Kidney (tissue), 13 donors: ENCODE measurements at regions not wholly inside any gene's neighbourhood (a gene's known extent, or its start where the extent isn't known, plus 50 kb on each side); places are given as distances from the start of the nearest gene placed in this dataset.
A peak's percentile ranks its signal among the peaks of the same experiment; 100 is the strongest.

Experiments used
- DNase-seq, 5 donors: peaks; one replicate each; pipeline ENCODE4 v3.0.0-alpha.2; 2013 to 2020
- FAIRE-seq: peaks from 2 replicates; lab custom pipeline; 2012; peaks lifted over from hg19 to GRCh38; lab: Jason Lieb, UNC
- H3K27ac ChIP-seq, 2 donors: one replicate each; pipeline ENCODE4 v1.7.0; 2013; ENCODE audit warnings: low read depth in 2 of 2, low read length in 2 of 2, inconsistent platforms in 1 of 2
- H3K27me3 ChIP-seq: one replicate; pipeline ENCODE4 v1.7.1; 2013; ENCODE audit warnings: low read length, inconsistent platforms; ENCODE audit not compliant: control insufficient read depth, insufficient read depth
- H3K36me3 ChIP-seq, 3 donors: one replicate each; pipeline versions ENCODE4 v1.7.0 to v1.7.1; 2013; ENCODE audit warnings: low read length in 3 of 3, control low read depth in 1 of 3, inconsistent platforms in 1 of 3; ENCODE audit not compliant: insufficient read depth in 3 of 3, control insufficient read depth in 2 of 3
- H3K4me1 ChIP-seq, 3 donors: one replicate each; pipeline versions ENCODE4 v1.7.0 to v1.7.1; 2013; ENCODE audit warnings: low read length in 3 of 3, inconsistent platforms in 1 of 3, low read depth in 1 of 3; ENCODE audit not compliant: control insufficient read depth in 2 of 3, insufficient read depth in 2 of 3
- H3K4me3 ChIP-seq, 3 donors: one replicate each; pipeline versions ENCODE4 v1.7.0 to v1.8.1; 2013; ENCODE audit warnings: low read length in 3 of 3, control low read depth in 1 of 3, inconsistent platforms in 1 of 3
- H3K9ac ChIP-seq, 3 donors: one replicate each; pipeline versions ENCODE4 v1.7.0 to v1.7.1; 2013; ENCODE audit warnings: low read length in 3 of 3, control low read depth in 1 of 3, inconsistent platforms in 1 of 3
- H3K9me3 ChIP-seq, 3 donors: one replicate each; pipeline versions ENCODE4 v1.7.0 to v1.7.1; 2013; ENCODE audit warnings: low read length in 3 of 3, control low read depth in 1 of 3, inconsistent platforms in 1 of 3; ENCODE audit not compliant: control insufficient read depth in 2 of 3, insufficient read depth in 1 of 3
- intact Hi-C: fragments of 100-400 bp; cut with DNase I; formaldehyde crosslinking; loops from one replicate; pipeline ENCODE4 v1.11.1; 2022
- TF ChIP-seq, protein P1 (sequence below): IDR thresholded peaks from 3 replicates; pipeline ENCODE4 v1.5.1; 2012; ENCODE audit warnings: mild to moderate bottlenecking, moderate library complexity, borderline replicate concordance; ENCODE audit not compliant: insufficient read depth; ENCODE audit errors: extremely low read depth
- donor health status: control.
- donor health status: control.
- donor health status: control.
- donor health status: control.
- donor health status: control.
- donor health status: DM: yes; HTN: yes; CAD: no.
- donor health status: Normal renal cell carcinoma (clear cell type).

DNA sequence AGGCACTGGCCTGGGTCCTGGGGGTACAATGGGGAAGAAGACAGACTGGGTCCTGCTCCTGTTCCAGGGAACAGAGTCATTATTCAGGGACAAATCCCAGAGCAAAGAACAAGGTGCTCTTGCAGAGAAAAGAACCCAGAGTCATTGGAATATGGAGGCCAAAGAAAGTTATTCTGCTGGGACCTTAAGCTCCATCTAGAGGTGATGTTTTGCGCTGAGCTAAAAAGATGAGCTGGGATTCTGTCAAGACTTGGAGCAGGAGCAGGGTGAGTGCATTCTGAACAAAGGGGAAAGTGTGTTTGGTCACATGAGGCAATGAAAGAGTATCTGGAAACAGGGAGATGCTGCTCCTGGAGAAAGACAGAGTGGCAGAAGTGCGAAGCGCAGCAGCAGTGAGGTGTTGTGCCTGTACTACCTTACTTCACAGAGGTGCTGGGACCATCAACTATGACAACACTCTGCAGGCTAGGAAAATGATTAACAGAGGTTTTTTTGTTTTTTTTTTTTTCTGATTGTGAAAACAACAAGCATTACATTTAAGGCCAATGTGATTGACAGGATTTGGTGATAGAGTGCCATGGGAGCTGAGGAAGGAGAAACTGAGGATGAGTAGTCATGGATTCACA, 95.3 kb upstream of the TNFSF11 start:
- intact Hi-C loops: no loop called here
- no peaks in the 10 kb centered on the region for H3K36me3 ChIP-seq
- no peak overlapping the region for H3K9ac ChIP-seq
- H3K9me3 ChIP-seq: no peaks in the 10 kb centered on the region
- DNase-seq: peak in 3 of 5 donors; percentile 14 to 42 (median 17)
- H3K27ac ChIP-seq: no peak overlapping the region
- TF ChIP-seq, protein P1, sequence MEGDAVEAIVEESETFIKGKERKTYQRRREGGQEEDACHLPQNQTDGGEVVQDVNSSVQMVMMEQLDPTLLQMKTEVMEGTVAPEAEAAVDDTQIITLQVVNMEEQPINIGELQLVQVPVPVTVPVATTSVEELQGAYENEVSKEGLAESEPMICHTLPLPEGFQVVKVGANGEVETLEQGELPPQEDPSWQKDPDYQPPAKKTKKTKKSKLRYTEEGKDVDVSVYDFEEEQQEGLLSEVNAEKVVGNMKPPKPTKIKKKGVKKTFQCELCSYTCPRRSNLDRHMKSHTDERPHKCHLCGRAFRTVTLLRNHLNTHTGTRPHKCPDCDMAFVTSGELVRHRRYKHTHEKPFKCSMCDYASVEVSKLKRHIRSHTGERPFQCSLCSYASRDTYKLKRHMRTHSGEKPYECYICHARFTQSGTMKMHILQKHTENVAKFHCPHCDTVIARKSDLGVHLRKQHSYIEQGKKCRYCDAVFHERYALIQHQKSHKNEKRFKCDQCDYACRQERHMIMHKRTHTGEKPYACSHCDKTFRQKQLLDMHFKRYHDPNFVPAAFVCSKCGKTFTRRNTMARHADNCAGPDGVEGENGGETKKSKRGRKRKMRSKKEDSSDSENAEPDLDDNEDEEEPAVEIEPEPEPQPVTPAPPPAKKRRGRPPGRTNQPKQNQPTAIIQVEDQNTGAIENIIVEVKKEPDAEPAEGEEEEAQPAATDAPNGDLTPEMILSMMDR: peak; percentile 23
- H3K4me3 ChIP-seq: no peak overlapping the region
- no peaks in the 10 kb centered on the region for H3K4me1 ChIP-seq
- H3K27me3 ChIP-seq: no peaks in the 10 kb centered on the region
- no peak for FAIRE-seq

DNA sequence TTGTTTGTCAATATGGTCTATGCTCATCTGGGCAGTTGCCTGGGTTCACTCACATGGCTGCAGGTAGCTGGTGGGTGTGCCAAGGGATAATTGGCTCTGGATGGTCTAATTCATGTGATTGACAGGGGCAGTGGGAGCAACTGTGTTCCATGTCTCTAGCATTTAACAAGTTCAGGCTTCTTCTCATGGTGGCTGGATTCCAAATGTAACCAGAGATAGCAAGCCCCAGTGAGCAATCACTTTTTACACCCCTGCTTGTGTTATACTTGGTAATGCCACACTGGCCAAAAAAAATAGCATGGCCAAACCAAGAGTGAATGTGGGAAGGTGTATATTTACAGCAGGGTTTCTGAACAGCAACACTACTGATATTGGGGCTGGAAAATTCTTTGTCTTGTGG, 89.6 kb upstream of the TNFSF11 start:
- no peaks in the 10 kb centered on the region for H3K27me3 ChIP-seq
- peak in 1 of 5 donors; percentile 26 for DNase-seq
- H3K9me3 ChIP-seq: no peaks in the 10 kb centered on the region
- H3K36me3 ChIP-seq: no peaks in the 10 kb centered on the region
- H3K27ac ChIP-seq: no peak overlapping the region
- H3K4me3 ChIP-seq: no peak overlapping the region
- no peak overlapping the region for H3K9ac ChIP-seq
- TF ChIP-seq, protein P1: no peak
- intact Hi-C loops: no loop called here
- no peaks in the 10 kb centered on the region for H3K4me1 ChIP-seq
- FAIRE-seq: no peak

DNA sequence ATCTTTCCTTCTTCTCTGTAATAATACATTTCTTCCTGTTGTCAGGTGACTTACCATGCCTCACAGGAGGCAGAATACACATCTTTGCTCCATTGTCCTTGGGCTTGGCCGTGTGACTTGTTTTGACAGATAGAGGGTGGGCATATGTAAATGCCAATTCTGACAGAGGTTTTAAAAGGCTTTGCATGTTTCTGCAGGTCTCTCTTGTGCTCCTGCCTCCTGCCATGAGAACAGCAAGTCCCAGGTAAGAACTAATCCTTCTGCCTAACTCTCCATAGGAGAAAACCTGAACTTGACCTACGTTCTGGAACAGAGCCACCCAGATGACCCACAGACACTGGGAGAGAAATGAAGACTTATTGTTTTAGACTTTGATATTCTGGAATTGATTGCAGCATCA, 88.7 kb upstream of the TNFSF11 start:
- Histone ChIP-seq H3K27me3 (no peaks in the 10 kb centered on the region), H3K4me3 (no peak overlapping the region), H3K9me3 (no peaks in the 10 kb centered on the region), H3K36me3 (no peaks in the 10 kb centered on the region), H3K4me1 (no peaks in the 10 kb centered on the region), H3K9ac (no peak overlapping the region), H3K27ac (no peak overlapping the region)
- intact Hi-C loops: no loop called here
- TF ChIP-seq, protein P1: no peak
- DNase-seq: no peak
- FAIRE-seq: no peak
